ENCODE measurements at regions not wholly inside any gene's neighbourhood (a gene's known extent, or its start where the extent isn't known, plus 50 kb on each side); places are given as distances from the start of the nearest gene placed in this dataset.

DNA sequence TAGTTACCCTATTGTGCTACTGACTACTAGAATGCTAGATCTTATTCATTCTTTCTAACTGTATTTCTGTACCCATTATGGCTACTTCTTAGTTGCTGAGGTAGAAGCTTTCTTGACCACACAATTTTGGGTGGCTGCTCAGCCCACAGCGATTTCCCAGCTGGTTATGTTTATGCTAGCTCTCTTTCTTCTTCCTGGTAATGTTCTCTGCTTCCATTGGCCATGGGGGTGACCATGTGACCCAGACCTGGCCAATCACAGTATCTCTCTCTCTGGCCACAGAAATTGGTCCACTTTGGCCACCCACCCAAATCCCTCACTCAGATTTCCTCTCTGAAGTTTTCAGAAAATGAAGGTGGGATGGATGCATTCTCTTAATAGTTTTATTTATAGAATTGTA lies 427.9 kb upstream of the CLINT1 start:
- H3K27ac ChIP-seq (replicated peaks), result no peak overlapping the region
- H3K4me3 ChIP-seq (replicated peaks; ENCODE audit: insufficient read depth, low read length), result no peak overlapping the region
- no peaks in the 10 kb centered on the region for H3K27me3 ChIP-seq (ENCODE audit: insufficient read depth, poor library complexity, severe bottlenecking)
- no peak for DNase-seq (ENCODE audit: low read depth in 1 of 2, low spot score in 1 of 2)
- no peak for TF ChIP-seq POLR2AphosphoS5 (IDR thresholded peaks at IDR 0.05; ENCODE audit: low read depth)
- TF ChIP-seq SPI1 (IDR thresholded peaks at IDR 0.05; ENCODE audit: borderline replicate concordance, low read depth), result no peak
- TF ChIP-seq CTCF (IDR thresholded peaks at IDR 0.05; ENCODE audit: insufficient read depth, low read length), result no peak

DNA sequence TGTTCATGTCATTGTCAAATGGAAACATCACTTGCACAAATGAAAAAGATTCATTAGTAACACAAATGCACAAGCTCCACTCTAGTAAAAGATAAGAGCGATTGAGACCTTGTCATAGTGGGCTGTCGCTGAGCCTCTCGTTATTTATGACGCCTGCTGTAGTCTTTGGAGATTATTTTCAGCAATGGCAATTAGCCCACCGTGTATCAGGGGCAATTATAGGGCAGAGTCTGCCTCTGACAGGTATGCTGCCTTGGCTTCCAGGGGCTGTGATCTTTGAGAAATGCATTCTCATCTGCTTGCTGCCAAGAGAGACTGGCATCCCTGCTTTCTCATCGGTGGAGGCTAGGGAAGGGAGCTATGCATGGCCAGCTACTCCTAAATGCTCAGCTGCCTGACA lies 426.8 kb upstream of the CLINT1 start:
- TF ChIP-seq REST (IDR thresholded peaks at IDR 0.05; ENCODE audit: insufficient replicate concordance, low read depth), result no peak
- H3K27ac ChIP-seq (replicated peaks), result no peak overlapping the region
- no peak for DNase-seq (ENCODE audit: low read depth in 1 of 2, low spot score in 1 of 2)
- no peaks in the 10 kb centered on the region for H3K27me3 ChIP-seq (ENCODE audit: insufficient read depth, poor library complexity, severe bottlenecking)
- H3K4me3 ChIP-seq (replicated peaks; ENCODE audit: insufficient read depth, low read length), result no peak overlapping the region

DNA sequence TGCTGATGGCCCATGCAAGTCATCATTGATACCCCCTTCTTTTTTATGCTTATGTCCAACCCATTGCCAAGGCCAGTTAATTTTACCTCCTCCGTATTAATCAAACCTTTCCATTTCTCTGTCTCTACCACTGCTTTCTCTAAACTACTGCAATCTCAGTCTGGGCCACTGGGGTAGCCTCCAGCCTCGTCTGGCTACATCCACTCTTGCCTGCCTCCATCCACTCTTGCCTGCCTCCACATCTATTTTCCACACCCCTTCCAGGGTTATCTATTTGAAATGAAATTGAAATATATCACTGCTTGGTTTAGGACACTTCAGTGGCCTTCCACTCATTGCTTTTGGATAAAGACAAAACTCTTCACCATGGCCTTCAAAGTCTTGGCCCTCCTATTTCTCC lies 425.3 kb upstream of the CLINT1 start:
- no peak overlapping the region for H3K4me3 ChIP-seq (replicated peaks; ENCODE audit: insufficient read depth, low read length)
- no peaks in the 10 kb centered on the region for H3K27me3 ChIP-seq (ENCODE audit: insufficient read depth, poor library complexity, severe bottlenecking)
- H3K27ac ChIP-seq (replicated peaks), result no peak overlapping the region
- no peak for TF ChIP-seq SPI1 (IDR thresholded peaks at IDR 0.05; ENCODE audit: borderline replicate concordance, low read depth)
- DNase-seq (ENCODE audit: low read depth in 1 of 2, low spot score in 1 of 2), result no peak

- Histone ChIP-seq H3K4me3 (replicated peaks; ENCODE audit: insufficient read depth, low read length) (no peak overlapping the region), H3K27ac (replicated peaks) (no peak overlapping the region), H3K27me3 (ENCODE audit: insufficient read depth, poor library complexity, severe bottlenecking) (no peaks in the 10 kb centered on the region)
- DNase-seq (ENCODE audit: low read depth in 1 of 2, low spot score in 1 of 2), result no peak
- TF ChIP-seq POLR2AphosphoS5 (IDR thresholded peaks at IDR 0.05; ENCODE audit: low read depth) (no peak), GABPA (IDR thresholded peaks at IDR 0.05; ENCODE audit: low read depth) (no peak), SPI1 (IDR thresholded peaks at IDR 0.05; ENCODE audit: borderline replicate concordance, low read depth) (no peak), REST (IDR thresholded peaks at IDR 0.05; ENCODE audit: insufficient replicate concordance, low read depth) (no peak), CTCF (IDR thresholded peaks at IDR 0.05; ENCODE audit: insufficient read depth, low read length) (no peak)
Observed at GRCh38 chr5:158283397-158283796, 424.5 kb upstream of the CLINT1 start.

- Histone ChIP-seq H3K4me3 (replicated peaks; ENCODE audit: insufficient read depth, low read length) (no peak overlapping the region), H3K27ac (replicated peaks) (no peak overlapping the region), H3K27me3 (ENCODE audit: insufficient read depth, poor library complexity, severe bottlenecking) (no peaks in the 10 kb centered on the region)
- DNase-seq (ENCODE audit: low read depth in 1 of 2, low spot score in 1 of 2), result no peak
- TF ChIP-seq POLR2AphosphoS5 (IDR thresholded peaks at IDR 0.05; ENCODE audit: low read depth) (no peak), GABPA (IDR thresholded peaks at IDR 0.05; ENCODE audit: low read depth) (no peak), SPI1 (IDR thresholded peaks at IDR 0.05; ENCODE audit: borderline replicate concordance, low read depth) (no peak), CTCF (IDR thresholded peaks at IDR 0.05; ENCODE audit: insufficient read depth, low read length) (no peak)
Observed at GRCh38 chr5:158278216-158278925, 419.4 kb upstream of the CLINT1 start.

Measured in HL-60 (cell line).